ENCODE measurements at regions not wholly inside any gene's neighbourhood (a gene's known extent, or its start where the extent isn't known, plus 50 kb on each side); places are given as distances from the start of the nearest gene placed in this dataset.

- peak overlapping the region in 1 of 6 donors; percentile 22 for H3K27ac Mint-ChIP-seq
- H3K27me3 Mint-ChIP-seq, result peaks cover 0 to 13% (median 10%) of the 10 kb centered on the region in 3 donors
- DNase-seq (no peak), ATAC-seq (ENCODE audit: low read depth in 2 of 2) (no peak)
- no peak overlapping the region for H3K4me3 Mint-ChIP-seq
- H3K9me3 Mint-ChIP-seq, result peaks cover 0 to 1% (median 0%) of the 10 kb centered on the region in 7 donors
- H3K36me3 Mint-ChIP-seq, result no peaks in the 10 kb centered on the region
- H3K4me1 Mint-ChIP-seq, result peaks cover 4 to 13% (median 5%) of the 10 kb centered on the region in 3 donors
Observed at GRCh38 chr13:30135868-30136267, 171.5 kb downstream of the KATNAL1 start.

GRCh38 chr13:30135351-30135750 is 172.0 kb downstream of the KATNAL1 start:
- H3K27ac Mint-ChIP-seq, result no peak overlapping the region
- peaks cover 0 to 1% (median 0%) of the 10 kb centered on the region in 7 donors for H3K9me3 Mint-ChIP-seq
- no peaks in the 10 kb centered on the region for H3K36me3 Mint-ChIP-seq
- peaks cover 0 to 9% (median 8%) of the 10 kb centered on the region in 3 donors for H3K27me3 Mint-ChIP-seq
- peaks cover 4 to 13% (median 5%) of the 10 kb centered on the region in 3 donors for H3K4me1 Mint-ChIP-seq
- DNase-seq, result no peak
- H3K4me3 Mint-ChIP-seq, result no peak overlapping the region
- ATAC-seq (ENCODE audit: low read depth in 2 of 2), result no peak

- H3K27ac Mint-ChIP-seq, result peak overlapping the region in 1 of 6 donors; percentile 6
- peaks cover 4 to 13% (median 5%) of the 10 kb centered on the region in 3 donors for H3K4me1 Mint-ChIP-seq
- no peak overlapping the region for H3K4me3 Mint-ChIP-seq
Observed at GRCh38 chr13:30134578-30134977, 172.8 kb downstream of the KATNAL1 start.

GRCh38 chr13:30133996-30134395 is 173.4 kb downstream of the KATNAL1 start:
- no peak overlapping the region for H3K27ac Mint-ChIP-seq
- ATAC-seq (ENCODE audit: low read depth in 2 of 2) (no peak), DNase-seq (no peak)
- no peaks in the 10 kb centered on the region for H3K27me3 Mint-ChIP-seq
- H3K4me1 Mint-ChIP-seq, result peaks cover 4 to 13% (median 5%) of the 10 kb centered on the region in 3 donors
- no peaks in the 10 kb centered on the region for H3K36me3 Mint-ChIP-seq
- peak overlapping the region in 1 of 8 donors; percentile 22 for H3K4me3 Mint-ChIP-seq
- H3K9me3 Mint-ChIP-seq, result peaks cover 0 to 1% (median 0%) of the 10 kb centered on the region in 7 donors

More at GRCh38 chr13:30134578-30134977, 172.8 kb downstream of the KATNAL1 start:
- ATAC-seq (ENCODE audit: low read depth in 2 of 2) (no peak), DNase-seq (no peak)
- Mint-ChIP-seq H3K36me3 (no peaks in the 10 kb centered on the region), H3K27me3 (peaks cover 0 to under 1% (median 0%) of the 10 kb centered on the region in 3 donors), H3K9me3 (peaks cover 0 to 1% (median 0%) of the 10 kb centered on the region in 7 donors)

GRCh38 chr13:30133554-30133912 is 173.8 kb downstream of the KATNAL1 start:
- DNase-seq, result no peak
- Mint-ChIP-seq H3K27me3 (no peaks in the 10 kb centered on the region), H3K36me3 (no peaks in the 10 kb centered on the region), H3K4me3 (peak overlapping the region in 1 of 8 donors; percentile 22), H3K9me3 (peaks cover 0 to 1% (median 0%) of the 10 kb centered on the region in 7 donors), H3K4me1 (peaks cover 4 to 13% (median 5%) of the 10 kb centered on the region in 3 donors), H3K27ac (no peak overlapping the region)
- no peak for ATAC-seq (ENCODE audit: low read depth in 2 of 2)

- peak; percentile 99 for ATAC-seq (ENCODE audit: low read depth in 2 of 2)
- Mint-ChIP-seq H3K27me3 (no peaks in the 10 kb centered on the region), H3K4me1 (peaks cover 4 to 13% (median 5%) of the 10 kb centered on the region in 3 donors), H3K27ac (peak overlapping the region in 2 of 6 donors; percentile 29 to 86), H3K36me3 (no peaks in the 10 kb centered on the region), H3K4me3 (peak overlapping the region in 6 of 8 donors; percentile 16 to 57 (median 42)), H3K9me3 (no peaks in the 10 kb centered on the region)
- DNase-seq, result peak; percentile 87
Observed at GRCh38 chr13:30132623-30133553, 174.5 kb downstream of the KATNAL1 start.

GRCh38 chr13:30129411-30129810 is 177.9 kb downstream of the KATNAL1 start:
- Mint-ChIP-seq H3K36me3 (no peaks in the 10 kb centered on the region), H3K4me3 (no peak overlapping the region), H3K27me3 (no peaks in the 10 kb centered on the region), H3K4me1 (peaks cover 4 to 13% (median 5%) of the 10 kb centered on the region in 3 donors), H3K27ac (no peak overlapping the region), H3K9me3 (no peaks in the 10 kb centered on the region)
- DNase-seq (no peak), ATAC-seq (ENCODE audit: low read depth in 2 of 2) (no peak)

- H3K9me3 Mint-ChIP-seq, result no peaks in the 10 kb centered on the region
- H3K27ac Mint-ChIP-seq, result peak overlapping the region in 2 of 6 donors; percentile 10 to 33
- no peak overlapping the region for H3K4me3 Mint-ChIP-seq
- peaks cover 4 to 13% (median 5%) of the 10 kb centered on the region in 3 donors for H3K4me1 Mint-ChIP-seq
- H3K27me3 Mint-ChIP-seq, result no peaks in the 10 kb centered on the region
- DNase-seq (no peak), ATAC-seq (ENCODE audit: low read depth in 2 of 2) (no peak)
- H3K36me3 Mint-ChIP-seq, result no peaks in the 10 kb centered on the region
Observed at GRCh38 chr13:30128591-30128990, 178.8 kb downstream of the KATNAL1 start.

- no peak overlapping the region for H3K4me3 Mint-ChIP-seq
- peak overlapping the region in 1 of 6 donors; percentile 16 for H3K27ac Mint-ChIP-seq
- no peaks in the 10 kb centered on the region for H3K27me3 Mint-ChIP-seq
- no peaks in the 10 kb centered on the region for H3K9me3 Mint-ChIP-seq
- peaks cover 7 to 11% (median 9%) of the 10 kb centered on the region in 3 donors for H3K4me1 Mint-ChIP-seq
- no peaks in the 10 kb centered on the region for H3K36me3 Mint-ChIP-seq
- DNase-seq (no peak), ATAC-seq (ENCODE audit: low read depth in 2 of 2) (no peak)
Observed at GRCh38 chr13:30128095-30128494, 179.3 kb downstream of the KATNAL1 start.

GRCh38 chr13:30126903-30127428 is 180.4 kb downstream of the KATNAL1 start:
- peaks cover 10 to 14% (median 12%) of the 10 kb centered on the region in 3 donors for H3K4me1 Mint-ChIP-seq
- no peaks in the 10 kb centered on the region for H3K36me3 Mint-ChIP-seq
- DNase-seq, result no peak
- no peak overlapping the region for H3K27ac Mint-ChIP-seq
- no peak for ATAC-seq (ENCODE audit: low read depth in 2 of 2)
- no peaks in the 10 kb centered on the region for H3K27me3 Mint-ChIP-seq
- H3K4me3 Mint-ChIP-seq, result no peak overlapping the region
- H3K9me3 Mint-ChIP-seq, result no peaks in the 10 kb centered on the region

- Mint-ChIP-seq H3K27me3 (no peaks in the 10 kb centered on the region), H3K4me1 (peaks cover 16 to 25% (median 19%) of the 10 kb centered on the region in 3 donors), H3K36me3 (no peaks in the 10 kb centered on the region), H3K27ac (no peak overlapping the region), H3K9me3 (no peaks in the 10 kb centered on the region), H3K4me3 (no peak overlapping the region)
- ATAC-seq (ENCODE audit: low read depth in 2 of 2) (no peak), DNase-seq (no peak)
Observed at GRCh38 chr13:30125422-30126073, 181.8 kb downstream of the KATNAL1 start.

GRCh38 chr13:30124131-30124768 is 183.1 kb downstream of the KATNAL1 start:
- peak overlapping the region in 1 of 6 donors; percentile 26 for H3K27ac Mint-ChIP-seq
- H3K4me3 Mint-ChIP-seq, result no peak overlapping the region
- DNase-seq, result no peak
- peaks cover 0 to 11% (median 5%) of the 10 kb centered on the region in 3 donors for H3K27me3 Mint-ChIP-seq
- ATAC-seq (ENCODE audit: low read depth in 2 of 2), result no peak
- peaks cover 26 to 36% (median 31%) of the 10 kb centered on the region in 3 donors for H3K4me1 Mint-ChIP-seq
- H3K36me3 Mint-ChIP-seq, result no peaks in the 10 kb centered on the region
- H3K9me3 Mint-ChIP-seq, result no peaks in the 10 kb centered on the region

- Mint-ChIP-seq H3K4me1 (peaks cover 26 to 37% (median 31%) of the 10 kb centered on the region in 3 donors), H3K36me3 (no peaks in the 10 kb centered on the region), H3K9me3 (no peaks in the 10 kb centered on the region), H3K27me3 (peaks cover 0 to 14% (median 9%) of the 10 kb centered on the region in 3 donors), H3K4me3 (no peak overlapping the region), H3K27ac (no peak overlapping the region)
- ATAC-seq (ENCODE audit: low read depth in 2 of 2), result no peak
- DNase-seq, result no peak
Observed at GRCh38 chr13:30123575-30123974, 183.8 kb downstream of the KATNAL1 start.

All from naive B cell (primary cell).